ENCODE measurements at regions not wholly inside any gene's neighbourhood (a gene's known extent, or its start where the extent isn't known, plus 50 kb on each side); places are given as distances from the start of the nearest gene placed in this dataset.

DNA sequence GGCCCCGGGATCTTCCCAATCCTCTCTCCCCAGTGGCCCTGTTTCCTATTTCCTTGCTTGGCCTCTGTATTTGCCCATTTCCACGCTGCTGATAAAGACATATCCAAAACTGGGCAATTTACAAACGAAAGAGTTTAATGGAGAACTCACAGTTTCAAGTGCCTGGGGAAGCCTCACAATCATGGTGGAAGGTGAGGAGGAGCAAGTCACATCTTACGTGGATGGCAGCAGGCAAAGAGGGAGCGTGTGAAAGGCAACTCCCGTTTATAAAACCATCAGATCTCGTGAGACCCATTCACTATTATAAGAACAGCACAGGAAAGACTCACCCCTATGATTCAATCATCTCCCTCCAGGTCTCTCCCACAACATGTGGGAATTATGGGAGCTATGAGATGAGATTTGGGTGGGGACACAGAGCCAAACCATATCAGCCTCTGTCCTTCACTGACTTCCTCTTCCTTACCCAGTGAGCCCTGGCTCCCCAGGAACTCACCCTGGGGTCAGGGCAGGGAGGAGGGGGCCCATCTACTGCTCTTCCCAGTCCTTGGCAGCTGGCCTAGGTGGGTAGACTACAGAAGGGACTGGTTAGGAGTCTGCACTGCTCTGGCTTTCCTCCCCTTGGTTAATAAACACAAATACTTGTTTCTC lies 105.8 kb upstream of the MYCN start:
- DNase-seq (ENCODE audit: low read depth in 2 of 3, low spot score in 2 of 3): no peak

GRCh38 chr2:15835991-15836688 lies 104.2 kb upstream of the MYCN start:
- no peak for DNase-seq (ENCODE audit: low read depth in 2 of 3, low spot score in 2 of 3)

DNA sequence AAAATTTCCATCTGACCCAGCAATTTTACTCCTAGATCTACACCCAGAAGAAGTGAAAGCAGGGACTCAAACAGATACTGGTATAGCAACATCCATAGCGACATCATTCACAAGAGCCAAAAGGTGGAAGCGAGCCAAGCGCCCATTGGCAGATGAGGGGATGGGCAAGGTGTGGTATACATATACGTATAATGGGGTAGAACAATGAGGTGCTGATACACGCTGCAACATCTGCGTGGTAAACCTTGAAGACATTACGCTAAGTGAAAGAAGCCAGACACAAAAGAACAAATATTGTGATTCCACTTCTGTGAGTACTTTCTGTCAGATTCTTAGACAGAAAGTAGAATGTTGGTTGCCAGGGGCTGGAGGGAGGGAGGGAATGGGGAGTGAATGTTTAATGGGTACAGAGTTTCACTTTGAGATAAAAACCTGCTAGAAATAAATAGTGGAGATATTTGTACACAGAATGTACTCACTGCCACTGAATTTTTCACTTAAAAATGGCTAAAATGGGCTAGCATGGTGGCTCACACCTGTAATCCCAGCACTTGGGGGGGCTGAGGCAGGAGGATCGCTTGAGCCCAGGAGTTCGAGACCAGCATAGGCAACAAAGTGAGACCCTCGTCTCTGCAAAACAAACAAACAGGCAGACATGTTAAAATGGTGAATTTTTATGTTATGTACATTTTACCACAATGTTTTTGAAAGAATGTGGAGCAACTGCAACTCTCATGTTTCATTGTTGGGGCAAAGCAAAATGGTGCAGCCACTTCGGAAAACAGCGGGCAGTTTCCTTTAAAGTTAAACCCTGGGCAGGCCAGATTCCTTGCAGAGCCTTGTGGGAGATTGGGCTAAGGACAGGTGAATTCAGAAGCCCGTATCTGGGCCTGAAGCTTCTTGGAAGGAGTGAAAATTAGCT lies 103.4 kb upstream of the MYCN start:
- DNase-seq (ENCODE audit: low read depth in 2 of 3, low spot score in 2 of 3): no peak

- no peak for DNase-seq (ENCODE audit: low read depth in 2 of 3, low spot score in 2 of 3)
Observed at GRCh38 chr2:15838481-15839090, 101.8 kb upstream of the MYCN start.

DNA sequence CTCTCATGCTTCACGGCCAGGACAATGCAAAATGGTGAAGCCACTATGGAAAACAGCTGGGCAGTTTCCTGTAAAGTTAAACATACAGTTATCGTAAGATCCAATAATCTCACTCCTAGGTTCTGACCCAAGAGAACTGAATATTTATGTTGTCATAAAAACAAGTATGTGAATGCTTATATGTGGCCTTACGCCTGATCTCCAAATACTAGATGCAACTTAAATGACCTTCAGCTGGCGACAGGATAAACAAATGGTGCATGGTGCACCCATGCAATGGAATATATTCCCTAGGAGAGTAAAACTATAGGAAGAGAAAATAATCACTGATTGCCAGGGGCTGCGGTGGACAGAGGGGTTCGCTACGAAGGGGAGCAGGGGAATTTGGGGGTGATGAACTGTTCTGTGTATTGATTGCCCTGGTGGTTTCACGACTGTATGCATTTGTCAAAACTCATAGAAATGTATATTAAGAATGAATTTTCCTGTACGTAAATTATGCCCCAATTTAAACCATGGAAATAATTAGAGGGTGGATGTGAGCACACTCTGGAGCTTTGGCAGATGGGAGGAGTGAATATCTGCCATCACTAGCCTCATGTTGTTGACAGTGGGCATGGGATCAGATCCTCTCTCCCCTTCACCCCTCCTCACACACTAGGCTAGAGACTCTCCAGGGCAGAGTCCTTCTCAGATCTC lies 100.8 kb upstream of the MYCN start:
- no peak for DNase-seq (ENCODE audit: low read depth in 2 of 3, low spot score in 2 of 3)

- DNase-seq (ENCODE audit: low read depth in 2 of 3, low spot score in 2 of 3): no peak
Observed at GRCh38 chr2:15840148-15840547, 100.2 kb upstream of the MYCN start.

- DNase-seq (ENCODE audit: low read depth in 2 of 3, low spot score in 2 of 3): no peak
Observed at GRCh38 chr2:15840969-15841368, 99.4 kb upstream of the MYCN start.

DNA sequence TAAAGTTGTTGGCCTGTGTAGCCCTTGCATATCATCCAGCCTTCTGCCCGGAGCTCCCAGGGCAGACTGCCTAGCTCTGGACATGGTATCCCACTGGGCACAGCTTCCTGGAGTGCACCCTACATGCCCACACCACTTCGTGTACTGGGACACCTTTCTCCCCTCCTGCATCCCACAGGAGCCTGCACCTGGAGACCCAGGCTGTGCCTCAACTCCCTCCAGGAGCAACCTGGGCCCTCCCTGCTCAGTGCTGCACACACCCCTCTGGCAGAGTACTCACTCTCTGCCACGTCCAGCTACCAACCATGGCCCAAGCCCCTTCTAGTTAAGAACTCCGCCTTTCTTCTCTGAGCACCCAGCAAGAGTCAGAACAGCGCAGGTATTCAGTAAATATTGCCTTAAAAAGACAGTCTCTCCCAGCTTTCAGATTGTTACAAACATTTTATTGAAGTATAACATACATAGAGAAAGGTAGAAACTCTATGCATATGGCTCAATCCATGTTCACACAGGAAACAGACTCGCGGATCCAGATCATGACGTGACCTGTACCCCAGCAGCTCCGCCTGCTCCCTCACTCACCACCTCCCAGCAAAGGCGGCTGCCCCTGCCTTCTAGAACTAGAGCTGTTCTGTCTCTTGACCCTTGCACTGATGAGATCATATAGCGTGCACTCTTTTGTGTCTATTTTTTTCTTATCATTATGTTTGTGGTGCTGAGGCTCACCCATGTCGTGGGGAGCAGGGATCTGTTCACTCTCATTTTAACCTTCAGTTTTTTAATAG lies 98.4 kb upstream of the MYCN start:
- DNase-seq (ENCODE audit: low read depth in 2 of 3, low spot score in 2 of 3): no peak

DNA sequence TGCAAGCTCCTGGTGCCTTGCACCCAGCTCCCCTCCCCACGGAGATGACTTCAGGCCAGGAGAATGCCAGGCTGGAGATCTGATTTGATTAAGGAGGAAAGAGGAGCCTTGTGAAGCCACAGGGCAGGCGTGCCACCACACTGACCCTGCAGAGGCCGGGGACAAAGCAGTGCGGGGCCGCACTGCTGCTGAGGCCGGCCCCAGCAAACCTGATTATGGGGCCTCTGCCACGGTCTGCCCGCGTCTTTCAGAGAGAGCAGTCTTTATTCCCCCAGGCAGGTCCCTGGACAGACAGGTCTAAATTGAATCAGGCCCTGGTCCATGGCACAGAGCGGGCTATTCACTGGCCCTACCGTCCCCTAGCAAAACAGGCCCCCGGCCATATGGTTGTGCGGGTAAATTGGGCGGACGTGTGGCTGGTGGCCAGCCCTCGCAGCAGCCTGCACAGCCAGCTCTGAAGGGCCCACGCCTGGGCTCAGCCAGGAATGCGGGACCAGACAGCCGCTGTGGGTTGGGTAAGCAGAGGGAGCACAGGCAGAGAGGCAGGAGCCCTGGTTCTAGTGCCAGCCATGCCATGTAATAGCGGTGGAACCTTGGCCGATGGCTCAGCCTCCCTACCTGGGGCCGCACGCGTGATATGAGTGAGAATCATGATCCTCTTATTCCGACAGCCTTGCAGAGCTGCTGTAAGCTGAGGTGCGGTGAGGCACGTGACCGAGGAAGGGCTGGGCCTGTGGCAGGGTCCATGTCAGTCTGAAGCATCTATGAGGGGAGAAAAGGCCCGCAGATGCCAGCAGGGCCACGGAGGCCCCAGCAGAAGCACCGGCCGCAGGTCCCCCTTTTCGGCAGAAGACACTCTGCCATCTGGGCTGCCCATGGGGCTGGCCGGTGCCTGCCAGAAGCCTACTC lies 97.3 kb upstream of the MYCN start:
- DNase-seq (ENCODE audit: low read depth in 2 of 3, low spot score in 2 of 3): no peak

GRCh38 chr2:15844211-15844801 lies 96.0 kb upstream of the MYCN start:
- DNase-seq (ENCODE audit: low read depth in 2 of 3, low spot score in 2 of 3): peak in 2 of 3 donors; percentile 15 to 52

GRCh38 chr2:15845294-15845693 lies 95.1 kb upstream of the MYCN start:
- no peak for DNase-seq (ENCODE audit: low read depth in 2 of 3, low spot score in 2 of 3)

DNA sequence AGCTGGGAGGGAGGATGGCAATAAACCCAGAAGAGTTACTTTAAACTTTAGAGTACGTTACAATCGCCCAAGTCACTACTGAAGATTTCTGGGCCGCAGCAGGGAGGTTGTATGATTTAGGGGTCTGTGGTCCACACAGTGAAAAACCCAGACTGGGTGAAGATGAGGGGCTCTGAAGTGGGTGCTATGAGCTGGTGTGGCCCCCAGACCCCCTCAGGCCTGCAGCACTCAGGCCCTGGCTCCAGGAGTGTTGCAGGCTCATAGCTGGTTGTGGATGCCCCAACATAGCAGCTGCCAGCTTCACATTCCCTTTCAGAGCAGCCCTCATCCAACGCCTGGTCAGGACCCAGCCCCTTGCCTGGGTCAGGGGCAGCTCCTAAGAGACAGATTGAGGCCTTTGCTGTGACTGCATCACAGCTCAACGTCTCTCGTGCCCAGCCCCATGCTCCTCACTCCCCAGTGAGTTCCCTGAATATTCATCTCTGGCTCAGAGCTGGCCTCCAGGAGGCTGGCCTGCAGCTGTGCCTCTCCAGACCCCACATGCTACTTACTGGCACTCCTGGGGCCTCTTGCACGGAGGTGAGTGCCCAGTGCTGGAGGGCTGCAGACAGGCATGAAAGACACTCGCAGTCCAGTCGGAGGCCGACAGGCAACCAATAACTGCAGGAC lies 94.5 kb upstream of the MYCN start:
- DNase-seq (ENCODE audit: low read depth in 2 of 3, low spot score in 2 of 3): no peak

GRCh38 chr2:15846626-15847025 lies 93.7 kb upstream of the MYCN start:
- no peak for DNase-seq (ENCODE audit: low read depth in 2 of 3, low spot score in 2 of 3)

DNA sequence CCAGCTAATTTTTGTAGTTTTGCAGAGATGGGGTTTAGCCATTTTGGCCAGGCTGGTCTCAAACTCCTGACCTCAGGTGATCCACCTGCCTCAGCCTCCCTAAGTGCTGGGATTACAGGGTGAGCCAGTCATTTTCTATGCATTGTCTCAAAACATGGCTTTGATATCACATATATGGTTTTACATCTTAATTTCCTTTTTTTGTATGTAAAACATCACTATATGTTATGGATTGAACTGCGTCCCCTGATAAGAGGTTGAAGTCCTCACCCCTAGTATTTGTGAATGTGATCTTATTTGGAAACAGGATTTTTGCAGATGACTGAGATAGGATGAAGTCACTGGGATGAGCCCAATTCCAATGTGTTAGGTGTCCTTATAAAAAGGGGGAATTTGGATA lies 89.8 kb upstream of the MYCN start:
- DNase-seq (ENCODE audit: low read depth in 2 of 3, low spot score in 2 of 3): no peak

DNA sequence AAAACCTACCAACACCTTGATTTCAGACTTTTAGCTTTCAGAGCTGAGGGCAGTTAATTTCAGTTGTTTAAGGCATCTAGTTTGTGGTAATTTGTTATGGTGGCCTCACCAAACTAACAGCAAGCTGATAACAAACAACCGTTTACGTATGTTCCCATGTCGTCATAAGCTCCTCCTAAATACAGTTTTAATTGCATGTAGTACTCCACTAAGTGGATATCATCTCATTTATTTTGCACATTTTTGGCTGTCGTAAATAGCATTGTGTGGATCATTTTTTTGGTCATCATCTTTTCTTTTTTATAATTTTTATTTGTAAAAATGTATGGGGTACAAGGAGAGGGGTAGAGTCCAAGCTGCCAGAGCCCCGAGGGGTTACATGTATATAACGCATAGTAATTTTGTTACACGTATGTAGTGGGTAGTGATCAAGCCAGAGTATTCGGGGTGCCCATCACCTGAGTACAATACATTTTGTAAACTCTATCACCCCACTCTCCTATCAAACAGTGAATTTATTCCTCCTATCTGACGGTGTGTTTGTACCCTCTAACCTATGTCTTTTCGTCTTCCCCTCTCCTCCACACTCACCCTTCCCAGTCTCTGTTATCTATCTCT lies 89.2 kb upstream of the MYCN start:
- no peak for DNase-seq (ENCODE audit: low read depth in 2 of 3, low spot score in 2 of 3)

- no peak for DNase-seq (ENCODE audit: low read depth in 2 of 3, low spot score in 2 of 3)
Observed at GRCh38 chr2:15852811-15853210, 87.5 kb upstream of the MYCN start.

DNA sequence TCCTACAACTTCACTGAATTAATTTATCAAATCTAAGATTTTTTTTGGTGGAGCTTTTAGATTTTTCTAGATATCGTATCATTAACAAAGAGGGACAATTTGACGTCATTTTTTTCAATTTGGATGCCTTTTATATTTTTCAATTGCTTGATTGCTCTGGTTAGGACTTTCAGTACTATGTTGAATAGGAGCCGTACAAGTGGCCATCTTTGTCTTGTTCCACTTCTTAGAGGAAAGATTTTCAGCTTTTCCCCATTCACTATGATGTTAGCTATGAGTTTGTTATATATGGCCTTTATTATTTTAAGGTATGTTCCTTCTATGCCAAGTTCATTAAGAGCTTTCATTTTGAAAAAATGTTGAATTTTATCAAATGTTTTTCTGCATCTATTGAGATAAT lies 86.4 kb upstream of the MYCN start:
- no peak for DNase-seq (ENCODE audit: low read depth in 2 of 3, low spot score in 2 of 3)

Measured in hematopoietic multipotent progenitor cell (in vitro differentiated cells).